WI38 (cell line): ENCODE measurements at regions not wholly inside any gene's neighbourhood (a gene's known extent, or its start where the extent isn't known, plus 50 kb on each side); places are given as distances from the start of the nearest gene placed in this dataset.

Experiments used
- H3K4me3 ChIP-seq: 2 replicates; pipeline ENCODE4 v1.5.1; 2011; ENCODE audit warnings: low read depth, mild to moderate bottlenecking, control low read depth, low read length
- CTCF ChIP-seq: IDR thresholded peaks from 2 replicates; pipeline ENCODE4 v1.5.1; 2012; ENCODE audit warnings: low read depth, mild to moderate bottlenecking, control low read depth, low read length

DNA sequence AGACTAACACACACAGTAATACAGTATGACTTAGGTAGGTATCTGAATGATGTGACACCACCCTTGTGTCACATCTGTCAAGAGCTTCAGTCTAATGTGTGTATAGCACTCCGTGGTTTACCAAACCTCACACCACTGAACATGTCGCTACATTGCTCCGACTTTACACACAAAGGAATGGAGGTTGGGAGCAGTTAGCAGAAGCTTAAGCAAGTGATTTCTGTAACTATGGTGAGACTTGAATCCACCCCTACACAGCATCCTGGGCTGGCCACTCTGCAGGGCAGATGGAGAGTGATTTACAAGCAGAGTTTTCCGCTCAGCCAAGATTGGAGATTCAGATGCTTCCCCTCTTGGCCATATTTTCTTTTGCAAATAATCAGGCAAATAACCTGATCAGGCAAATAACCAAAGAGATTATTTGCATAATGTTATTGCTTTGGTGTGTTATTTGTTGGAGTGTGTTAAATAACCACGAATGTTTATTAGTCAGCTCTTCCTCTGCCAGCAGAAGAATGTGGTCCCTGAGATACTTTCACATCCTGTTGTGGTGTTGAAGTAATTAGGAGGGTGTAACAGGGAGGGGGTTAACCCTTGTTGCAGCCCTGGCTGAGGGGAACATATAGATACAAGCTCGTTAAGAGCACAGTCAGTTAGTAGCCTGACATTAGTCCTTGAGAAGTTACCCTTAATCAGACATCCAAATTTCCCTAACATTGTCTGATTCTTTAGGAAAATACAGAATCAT lies 92.8 kb downstream of the SNX18 start:
- H3K4me3 ChIP-seq = no peak overlapping the region
- no peak for TF ChIP-seq CTCF

DNA sequence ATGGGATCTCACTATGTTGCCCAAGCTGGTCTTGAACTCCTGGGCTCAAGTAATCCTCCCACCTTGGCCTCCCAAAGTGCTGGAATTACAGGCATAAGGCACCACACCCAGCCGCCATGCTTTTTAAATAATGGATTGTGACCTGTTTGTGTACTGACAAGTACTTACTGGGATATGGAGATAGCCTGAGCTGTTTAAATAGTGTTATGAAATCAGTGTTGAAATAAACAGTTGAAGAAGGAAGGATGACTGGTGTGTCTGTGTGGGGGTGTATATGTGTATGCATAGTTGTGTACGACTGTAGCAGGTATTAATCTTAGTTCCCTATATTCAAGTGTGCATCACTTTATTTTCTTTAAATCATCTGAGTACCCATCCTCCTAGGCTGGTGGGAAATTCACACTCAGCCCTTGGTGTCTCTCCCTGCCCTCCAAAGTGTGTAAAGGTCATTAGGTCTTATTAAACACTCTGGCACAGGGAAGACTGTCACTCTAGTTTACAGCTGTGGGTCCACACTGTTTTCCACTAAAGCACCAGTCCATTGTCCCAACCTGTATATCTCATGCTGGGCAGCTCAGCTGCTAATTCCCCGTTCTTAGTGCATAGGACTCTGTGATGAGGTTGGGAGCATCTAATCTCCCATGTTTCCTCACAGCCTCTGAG lies 91.0 kb downstream of the SNX18 start:
- TF ChIP-seq CTCF = no peak
- H3K4me3 ChIP-seq = no peak overlapping the region

GRCh38 chr5:54607006-54607405 lies 89.4 kb downstream of the SNX18 start:
- no peak for TF ChIP-seq CTCF
- no peak overlapping the region for H3K4me3 ChIP-seq

- no peak for TF ChIP-seq CTCF
Measured at GRCh38 chr5:54603372-54603771, 85.8 kb downstream of the SNX18 start.

DNA sequence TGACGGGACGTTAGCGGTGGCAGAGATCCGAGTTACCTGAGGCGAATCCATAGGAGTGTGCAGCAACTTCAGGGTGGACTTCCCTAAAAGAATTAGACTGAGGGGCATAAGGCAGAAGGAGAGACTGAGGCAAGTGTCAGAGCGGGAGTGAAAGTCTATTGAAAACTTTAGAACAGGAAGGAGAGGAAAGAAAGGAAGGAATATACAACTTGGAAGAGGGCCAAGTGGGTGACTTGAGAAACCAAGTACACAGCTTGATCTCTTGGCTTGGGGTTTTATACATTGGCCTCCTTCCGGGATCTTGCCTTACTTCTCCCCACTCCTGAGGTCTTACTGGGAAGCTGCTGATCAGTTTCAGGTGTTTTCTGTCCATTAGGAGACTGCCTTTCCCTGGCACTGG lies 84.9 kb downstream of the SNX18 start:
- TF ChIP-seq CTCF = no peak
- H3K4me3 ChIP-seq = no peak overlapping the region

More at GRCh38 chr5:54603372-54603771, 85.8 kb downstream of the SNX18 start:
- no peak overlapping the region for H3K4me3 ChIP-seq

- no peak for TF ChIP-seq CTCF
- H3K4me3 ChIP-seq = no peak overlapping the region
Measured at GRCh38 chr5:54601411-54602230, 84.1 kb downstream of the SNX18 start.
